SU-DHL-6 (cell line): ENCODE measurements at regions not wholly inside any gene's neighbourhood (a gene's known extent, or its start where the extent isn't known, plus 50 kb on each side); places are given as distances from the start of the nearest gene placed in this dataset.

Experiments
- H2AFZ ChIP-seq: fragments of 200-600 bp; sonication (generic); 2 replicates; pipeline ENCODE4 v1.6.1; 2014; ENCODE audit warnings: low read depth, mild to moderate bottlenecking, moderate library complexity, mixed read lengths, antibody characterized with exemption, low read length; ENCODE audit not compliant: severe bottlenecking
- H3F3A ChIP-seq: fragments of 200-600 bp; shearing (Covaris generic); 2 replicates; pipeline ENCODE4 v1.6.0; 2016; ENCODE audit warnings: antibody characterized with exemption, mild to moderate bottlenecking; ENCODE audit not compliant: insufficient read depth
- H3K27ac ChIP-seq: fragments of 200-600 bp; sonication (generic); 2 replicates; pipeline ENCODE4 v1.5.1; 2016; ENCODE audit warnings: low read depth, mild to moderate bottlenecking, low read length, moderate library complexity, mixed read lengths
- H3K27me3 ChIP-seq: fragments of 200-600 bp; sonication (generic), shearing (Covaris generic); 2 replicates; pipeline ENCODE4 v1.6.0; 2014; ENCODE audit warnings: mild to moderate bottlenecking, low read length
- H3K36me3 ChIP-seq: fragments of 200-600 bp; sonication (generic); 2 replicates; pipeline ENCODE4 v1.6.1; 2014; ENCODE audit warnings: mild to moderate bottlenecking, low read length, mixed read lengths
- H3K4me2 ChIP-seq: fragments of 300-600, 200-600 bp; shearing (Covaris generic), sonication (generic); 2 replicates; pipeline ENCODE4 v1.6.0; 2014; ENCODE audit warnings: low read length, low read depth, mild to moderate bottlenecking; ENCODE audit not compliant: poor library complexity, severe bottlenecking
- H3K4me3 ChIP-seq: fragments of 200-600 bp; sonication (generic); 2 replicates; pipeline ENCODE4 v1.5.1; 2014; ENCODE audit warnings: antibody characterized with exemption, low read length, mild to moderate bottlenecking, mixed read lengths; ENCODE audit not compliant: insufficient read depth, poor library complexity, severe bottlenecking
- H3K79me2 ChIP-seq: fragments of 200-600 bp; sonication (generic); 2 replicates; pipeline ENCODE4 v1.6.1; 2014; ENCODE audit warnings: mild to moderate bottlenecking, low read length, moderate library complexity; ENCODE audit not compliant: insufficient read depth
- H3K9ac ChIP-seq: fragments of 200-600 bp; sonication (generic); 2 replicates; pipeline ENCODE4 v1.7.0; 2014; ENCODE audit warnings: mild to moderate bottlenecking, low read length
- H3K9me2 ChIP-seq: fragments of 200-600 bp; sonication (generic); replicated peaks from 2 replicates; pipeline ENCODE4 v1.6.1; 2014; ENCODE audit warnings: low read length; ENCODE audit not compliant: insufficient read depth
- H3K9me3 ChIP-seq: fragments of 200-600 bp; sonication (generic); 2 replicates; pipeline ENCODE4 v1.6.1; 2014; ENCODE audit warnings: low read length, mixed read lengths; ENCODE audit not compliant: insufficient read depth
- H4K20me1 ChIP-seq: fragments of 200-600 bp; sonication (generic); 2 replicates; pipeline ENCODE4 v1.6.1; 2014; ENCODE audit warnings: low read depth, mild to moderate bottlenecking, antibody characterized with exemption, low read length, moderate library complexity, mixed read lengths
- EZH2phosphoT487 ChIP-seq: fragments of 200-600 bp; sonication (generic), shearing (Covaris generic); conservative IDR thresholded peaks from 2 replicates; pipeline ENCODE4 v1.6.1; 2018; ENCODE audit warnings: mild to moderate bottlenecking, antibody characterized with exemption, low read length, moderate library complexity, mixed read lengths
- TF ChIP-seq, protein P1 (sequence below): fragments of 200-600 bp; sonication (generic); IDR thresholded peaks from one replicate; pipeline ENCODE4 v1.5.1; 2017; ENCODE audit warnings: antibody characterized with exemption, mild to moderate bottlenecking, low read length, moderate library complexity; ENCODE audit not compliant: insufficient read depth, poor library complexity, severe bottlenecking

DNA sequence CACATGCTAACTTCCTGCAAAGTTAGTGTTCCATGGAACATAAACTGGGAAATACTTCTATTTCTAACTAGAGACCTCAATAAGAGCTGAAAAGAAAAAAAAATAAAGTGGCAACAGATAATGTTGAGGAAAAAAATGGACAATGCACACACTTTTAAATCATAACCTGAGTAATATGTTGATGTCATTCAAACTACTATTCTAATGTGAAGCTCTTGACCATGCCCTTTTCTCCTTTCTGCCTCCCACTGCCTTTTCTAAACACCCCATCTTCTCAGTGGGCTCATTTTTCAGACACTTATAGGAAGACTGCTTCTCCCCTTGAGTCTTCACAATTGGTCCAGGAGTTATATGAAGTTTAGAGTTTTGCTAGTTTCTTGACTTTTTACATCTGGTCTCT, 280.9 kb upstream of the NT5C1B start:
- H2AFZ ChIP-seq, result no peak overlapping the region

DNA sequence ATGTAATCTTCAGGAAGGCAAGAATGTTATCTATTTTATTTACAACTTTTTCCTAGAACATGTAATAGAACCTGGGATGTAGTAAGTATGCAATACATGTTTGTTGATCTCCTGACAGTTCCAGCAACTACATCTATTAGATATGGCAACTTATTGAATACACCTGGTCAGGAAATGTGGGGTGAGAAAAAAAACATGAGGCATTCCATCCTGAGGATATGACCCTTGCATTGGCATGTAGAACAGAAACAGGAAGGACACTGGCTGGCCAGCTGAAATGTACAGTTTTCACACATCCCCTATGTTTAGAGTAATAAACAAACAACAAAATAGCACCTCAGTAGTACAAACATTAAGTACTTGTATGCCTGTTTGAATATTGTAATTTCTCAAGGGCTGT, 272.6 kb upstream of the NT5C1B start:
- TF ChIP-seq, protein P1, sequence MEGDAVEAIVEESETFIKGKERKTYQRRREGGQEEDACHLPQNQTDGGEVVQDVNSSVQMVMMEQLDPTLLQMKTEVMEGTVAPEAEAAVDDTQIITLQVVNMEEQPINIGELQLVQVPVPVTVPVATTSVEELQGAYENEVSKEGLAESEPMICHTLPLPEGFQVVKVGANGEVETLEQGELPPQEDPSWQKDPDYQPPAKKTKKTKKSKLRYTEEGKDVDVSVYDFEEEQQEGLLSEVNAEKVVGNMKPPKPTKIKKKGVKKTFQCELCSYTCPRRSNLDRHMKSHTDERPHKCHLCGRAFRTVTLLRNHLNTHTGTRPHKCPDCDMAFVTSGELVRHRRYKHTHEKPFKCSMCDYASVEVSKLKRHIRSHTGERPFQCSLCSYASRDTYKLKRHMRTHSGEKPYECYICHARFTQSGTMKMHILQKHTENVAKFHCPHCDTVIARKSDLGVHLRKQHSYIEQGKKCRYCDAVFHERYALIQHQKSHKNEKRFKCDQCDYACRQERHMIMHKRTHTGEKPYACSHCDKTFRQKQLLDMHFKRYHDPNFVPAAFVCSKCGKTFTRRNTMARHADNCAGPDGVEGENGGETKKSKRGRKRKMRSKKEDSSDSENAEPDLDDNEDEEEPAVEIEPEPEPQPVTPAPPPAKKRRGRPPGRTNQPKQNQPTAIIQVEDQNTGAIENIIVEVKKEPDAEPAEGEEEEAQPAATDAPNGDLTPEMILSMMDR, result no peak
- no peak for TF ChIP-seq EZH2phosphoT487
- Histone ChIP-seq H4K20me1 (no peaks in the 10 kb centered on the region), H3K9ac (no peak overlapping the region), H3K27ac (no peak overlapping the region), H3K79me2 (no peaks in the 10 kb centered on the region), H3K4me3 (no peak overlapping the region), H3F3A (no peaks in the 10 kb centered on the region), H3K27me3 (no peaks in the 10 kb centered on the region), H3K4me2 (no peak overlapping the region), H3K36me3 (no peaks in the 10 kb centered on the region), H3K9me3 (no peaks in the 10 kb centered on the region), H3K9me2 (no peaks in the 10 kb centered on the region), H2AFZ (no peak overlapping the region)

More for the DNA sequence above, 280.9 kb upstream of the NT5C1B start:
- H3K9me3 ChIP-seq, result no peaks in the 10 kb centered on the region
- TF ChIP-seq, protein P1, result no peak
- no peak for TF ChIP-seq EZH2phosphoT487
- H3K4me3 ChIP-seq, result no peak overlapping the region
- no peaks in the 10 kb centered on the region for H3K36me3 ChIP-seq
- no peaks in the 10 kb centered on the region for H3K79me2 ChIP-seq
- H3K4me2 ChIP-seq, result no peak overlapping the region
- H3K27me3 ChIP-seq, result no peaks in the 10 kb centered on the region
- H3K9ac ChIP-seq, result no peak overlapping the region
- H3K27ac ChIP-seq, result no peak overlapping the region
- H3K9me2 ChIP-seq, result no peaks in the 10 kb centered on the region
- no peaks in the 10 kb centered on the region for H4K20me1 ChIP-seq
- H3F3A ChIP-seq, result no peaks in the 10 kb centered on the region

DNA sequence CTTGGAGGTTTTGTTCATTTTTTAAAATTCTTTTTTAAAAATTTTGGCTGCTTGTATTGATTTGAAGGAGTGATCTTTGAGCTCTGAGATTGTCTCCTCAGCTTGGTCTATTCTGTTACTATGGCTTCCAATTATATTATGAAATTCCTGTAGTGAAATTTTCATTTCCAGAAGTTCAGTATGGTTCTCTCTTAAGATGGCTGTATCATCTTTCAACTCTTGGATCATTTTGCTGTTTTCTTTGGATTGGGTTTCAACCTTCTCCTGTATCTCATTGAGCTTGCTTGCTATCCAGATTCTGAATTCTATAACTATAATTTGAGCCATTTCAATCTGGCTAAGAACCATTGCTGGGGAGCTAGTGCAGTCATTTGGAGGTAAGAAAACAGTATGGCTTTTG, 270.8 kb upstream of the NT5C1B start:
- Histone ChIP-seq H3K4me2 (no peak overlapping the region), H4K20me1 (no peaks in the 10 kb centered on the region), H3K9me3 (no peaks in the 10 kb centered on the region), H3K9me2 (no peaks in the 10 kb centered on the region), H3K4me3 (no peak overlapping the region), H3K27ac (no peak overlapping the region), H2AFZ (no peak overlapping the region), H3F3A (no peaks in the 10 kb centered on the region), H3K9ac (no peak overlapping the region), H3K27me3 (no peaks in the 10 kb centered on the region), H3K36me3 (no peaks in the 10 kb centered on the region), H3K79me2 (no peaks in the 10 kb centered on the region)
- TF ChIP-seq EZH2phosphoT487, result no peak
- TF ChIP-seq, protein P1, result no peak
